Spleen (tissue), 11 donors: ENCODE measurements at regions not wholly inside any gene's neighbourhood (a gene's known extent, or its start where the extent isn't known, plus 50 kb on each side); places are given as distances from the start of the nearest gene placed in this dataset.

Source experiments
- DNase-seq: peaks from one replicate; pipeline ENCODE4 v3.0.0-alpha.2; 2020
- H3K27ac ChIP-seq, 8 donors: fragments of 200-600 bp; sonication (generic) in 7 of 8; 1 replicate in 4 of 8; 2 replicates in 4 of 8; pipeline versions ENCODE4 v1.5.0 to v1.8.0; 2016 to 2021; ENCODE audit warnings: inconsistent platforms in 4 of 8, mild to moderate bottlenecking in 4 of 8, moderate library complexity in 1 of 8
- H3K27me3 ChIP-seq, 7 donors: fragments of 200-600 bp; sonication (generic) in 6 of 7; replicated peaks in 1 of 7; 1 replicate in 4 of 7; 2 replicates in 3 of 7; pipeline versions ENCODE4 v1.5.0 to v1.8.0; 2016 to 2021; ENCODE audit warnings: inconsistent platforms in 3 of 7, mild to moderate bottlenecking in 1 of 7
- H3K36me3 ChIP-seq, 6 donors: fragments of 200-600 bp; sonication (generic) in 5 of 6; 1 replicate in 4 of 6; 2 replicates in 2 of 6; pipeline versions ENCODE4 v1.5.0 to v1.8.0; 2016 to 2021; ENCODE audit warnings: inconsistent platforms in 2 of 6
- H3K4me1 ChIP-seq, 6 donors: fragments of 200-600 bp; sonication (generic) in 5 of 6; 1 replicate in 3 of 6; 2 replicates in 3 of 6; pipeline versions ENCODE4 v1.5.0 to v1.8.0; 2016 to 2021; ENCODE audit warnings: inconsistent platforms in 3 of 6
- H3K4me3 ChIP-seq, 8 donors: fragments of 200-600 bp; sonication (generic) in 7 of 8; 1 replicate in 4 of 8; 2 replicates in 4 of 8; pipeline versions ENCODE4 v1.5.0 to v1.8.0; 2016 to 2021; ENCODE audit warnings: inconsistent platforms in 4 of 8, mild to moderate bottlenecking in 4 of 8, moderate library complexity in 2 of 8
- H3K9me3 ChIP-seq, 8 donors: fragments of 200-600 bp; sonication (generic) in 7 of 8; 1 replicate in 4 of 8; 2 replicates in 4 of 8; pipeline versions ENCODE4 v1.5.0 to v1.8.0; 2016 to 2021; ENCODE audit warnings: inconsistent platforms in 4 of 8
- CTCF ChIP-seq, 11 experiments: fragments of 200-600 bp in 7 of 11; fragments of 450-650 bp in 4 of 11; sonication (generic) in 4 of 11; IDR thresholded peaks in 8 of 11; conservative IDR thresholded peaks in 3 of 11; 1 replicate in 7 of 11; 2 replicates in 4 of 11; pipeline versions ENCODE4 v1.4.0 to v1.8.0; 2016 to 2021; ENCODE audit warnings: antibody characterized with exemption in 11 of 11, inconsistent platforms in 4 of 11, mild to moderate bottlenecking in 1 of 11
- POLR2A ChIP-seq, 3 donors: fragments of 450-650 bp; IDR thresholded peaks; one replicate each; pipeline ENCODE4 v1.5.1; 2017; ENCODE audit warnings: antibody characterized with exemption in 3 of 3, mild to moderate bottlenecking in 1 of 3
- POLR2AphosphoS5 ChIP-seq, 3 donors: sonication (generic); formaldehyde crosslinking; IDR thresholded peaks; one replicate each; pipeline ENCODE4 v1.5.1; 2017; ENCODE audit warnings: antibody characterized with exemption in 3 of 3
- WGBS, 5 donors: extraction: QIAGEN DNeasy Blood & Tissue Kit in 3 of 5; methylation state at CpG; one replicate each; pipeline versions ENCODE4 v1.1.5 to v1.1.7; 2013 to 2018; 5-methylcytosine and 5-hydroxymethylcytosine counted together
- intact Hi-C: fragments of 100-400 bp; cut with DNase I; formaldehyde crosslinking; loops from one replicate; pipeline ENCODE4 v1.15.0; 2023; ENCODE audit warnings: low total_unique reads
- donor health status: healthy with polysubstance abuse.
- donor health status: DM: no; HTN: no; CAD: no; lungs with moderate emphysema.
- donor health status: DM: no; HTN: no; CAD: no.
- donor health status: Bipolar disorder and iron deficiency.
- donor health status: healthy.
- donor health status: DM: no; HTN: no; CAD: no.
- donor health status: DM: yes; HTN: yes; CAD: no.

DNA sequence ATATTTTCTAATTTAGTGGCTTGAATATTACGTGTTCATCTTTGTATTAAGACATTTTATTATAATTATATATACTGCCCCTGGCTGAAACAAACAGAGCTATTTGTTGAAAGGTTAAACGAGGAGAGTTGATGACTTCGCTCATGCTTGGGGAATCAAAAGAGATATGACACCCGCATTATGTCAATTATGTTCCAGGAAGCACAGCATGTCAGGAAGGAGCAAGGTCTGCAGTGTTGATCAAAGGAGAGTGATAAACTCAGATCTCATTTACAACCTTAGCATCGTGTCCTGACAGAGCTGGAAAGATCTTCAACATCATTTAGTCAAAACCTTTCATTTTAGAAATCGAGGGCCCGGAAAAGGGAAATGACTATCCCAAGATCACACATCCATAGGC is 510.1 kb downstream of the TDRD15 start:
- Histone ChIP-seq H3K9me3 (no peaks in the 10 kb centered on the region), H3K4me1 (no peaks in the 10 kb centered on the region), H3K27me3 (no peaks in the 10 kb centered on the region), H3K36me3 (no peaks in the 10 kb centered on the region), H3K4me3 (no peak overlapping the region), H3K27ac (no peak overlapping the region)
- TF ChIP-seq CTCF (IDR thresholded peaks at IDR 0.05 in 8 of 11, conservative IDR thresholded peaks at IDR 0.05 in 3 of 11) (no peak), POLR2A (IDR thresholded peaks at IDR 0.05) (no peak)
- intact Hi-C loops = no loop called here
- no peak for DNase-seq
- 73 to 82% (median 78%) methylated on average over 7 of the region's 7 CpGs for WGBS, 5 donors

DNA sequence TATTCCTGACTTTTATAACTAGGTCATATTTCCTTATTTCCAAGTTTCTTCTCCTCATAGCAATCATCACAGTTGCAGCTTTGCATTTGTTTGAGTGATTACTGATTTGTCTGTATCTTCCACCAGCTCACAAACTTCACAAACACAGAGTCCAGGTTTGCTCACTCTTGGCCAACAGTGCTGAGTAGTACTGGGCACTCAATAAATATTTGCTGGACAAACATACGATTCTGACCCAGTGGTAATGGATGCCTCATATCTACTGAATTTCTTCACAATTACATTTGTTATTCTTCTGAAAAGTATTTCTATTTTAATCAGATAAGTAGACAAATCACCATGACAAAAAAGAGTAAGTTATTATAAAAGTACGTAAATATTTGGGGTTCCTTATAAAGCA is 516.3 kb downstream of the TDRD15 start:
- 85 to 94% (median 88%) methylated on average over 2 of the region's 2 CpGs for WGBS, 5 donors
- H3K36me3 ChIP-seq = no peaks in the 10 kb centered on the region
- peaks cover 0 to 5% (median 0%) of the 10 kb centered on the region in 8 donors for H3K9me3 ChIP-seq
- H3K27ac ChIP-seq = no peak overlapping the region
- intact Hi-C loops = no loop called here
- H3K27me3 ChIP-seq = no peaks in the 10 kb centered on the region
- no peaks in the 10 kb centered on the region for H3K4me1 ChIP-seq
- no peak for DNase-seq
- H3K4me3 ChIP-seq = no peak overlapping the region
- TF ChIP-seq POLR2A (IDR thresholded peaks at IDR 0.05) (no peak), CTCF (IDR thresholded peaks at IDR 0.05 in 8 of 11, conservative IDR thresholded peaks at IDR 0.05 in 3 of 11) (no peak), POLR2AphosphoS5 (IDR thresholded peaks at IDR 0.05) (no peak)

- WGBS, 5 donors = 71 to 83% (median 77%) methylated on average over 6 of the region's 6 CpGs
- H3K27me3 ChIP-seq = no peaks in the 10 kb centered on the region
- no peak overlapping the region for H3K27ac ChIP-seq
- TF ChIP-seq CTCF (IDR thresholded peaks at IDR 0.05 in 8 of 11, conservative IDR thresholded peaks at IDR 0.05 in 3 of 11) (no peak), POLR2AphosphoS5 (IDR thresholded peaks at IDR 0.05) (no peak), POLR2A (IDR thresholded peaks at IDR 0.05) (no peak)
- H3K36me3 ChIP-seq = no peaks in the 10 kb centered on the region
- intact Hi-C loops = no loop called here
- peaks cover 0 to 5% (median 0%) of the 10 kb centered on the region in 8 donors for H3K9me3 ChIP-seq
- no peak overlapping the region for H3K4me3 ChIP-seq
- H3K4me1 ChIP-seq = no peaks in the 10 kb centered on the region
- DNase-seq = no peak
Observed at GRCh38 chr2:21642647-21643046, 518.9 kb downstream of the TDRD15 start.

- TF ChIP-seq POLR2A (IDR thresholded peaks at IDR 0.05) (no peak), POLR2AphosphoS5 (IDR thresholded peaks at IDR 0.05) (no peak), CTCF (IDR thresholded peaks at IDR 0.05 in 8 of 11, conservative IDR thresholded peaks at IDR 0.05 in 3 of 11) (no peak)
- Histone ChIP-seq H3K4me3 (no peak overlapping the region), H3K9me3 (peaks cover 0 to 5% (median 0%) of the 10 kb centered on the region in 8 donors), H3K4me1 (no peaks in the 10 kb centered on the region), H3K27me3 (no peaks in the 10 kb centered on the region), H3K36me3 (no peaks in the 10 kb centered on the region), H3K27ac (no peak overlapping the region)
- intact Hi-C loops = no loop called here
- DNase-seq = no peak
- 85 to 97% (median 86%) methylated on average over 1 of the region's 1 CpG for WGBS, 5 donors
Observed at GRCh38 chr2:21643180-21643579, 519.4 kb downstream of the TDRD15 start.
